IMR-90 (cell line): ENCODE measurements at regions not wholly inside any gene's neighbourhood (a gene's known extent, or its start where the extent isn't known, plus 50 kb on each side); places are given as distances from the start of the nearest gene placed in this dataset.

Source experiments
- CHD1 ChIP-seq: IDR thresholded peaks from 2 replicates; pipeline ENCODE4 v1.6.1; 2012; ENCODE audit warnings: low read depth, low read length, improper control_type of control experiment
- CTCF ChIP-seq: conservative IDR thresholded peaks from 2 replicates; pipeline ENCODE4 v1.5.1; 2012; ENCODE audit warnings: mild to moderate bottlenecking, low read depth, low read length, improper control_type of control experiment
- ELK1 ChIP-seq: fragments of 150-350 bp; IDR thresholded peaks from 2 replicates; pipeline ENCODE4 v1.6.1; 2016; ENCODE audit warnings: low read depth, mild to moderate bottlenecking, low read length, moderate library complexity, borderline replicate concordance
- MXI1 ChIP-seq: IDR thresholded peaks from 2 replicates; pipeline ENCODE4 v1.6.1; 2012; ENCODE audit warnings: low read depth, mild to moderate bottlenecking, low read length, moderate library complexity, borderline replicate concordance
- POLR2A ChIP-seq: IDR thresholded peaks from 2 replicates; pipeline ENCODE4 v1.6.1; 2012; ENCODE audit warnings: mild to moderate bottlenecking, low read depth, low read length
- USF2 ChIP-seq: fragments of 150-350 bp; IDR thresholded peaks from 2 replicates; pipeline ENCODE4 v1.6.1; 2017; ENCODE audit warnings: mild to moderate bottlenecking, antibody characterized with exemption, low read length, low read depth

GRCh38 chr6:105954148-105954547 lies 132.0 kb upstream of the PRDM1 start:
- TF ChIP-seq CTCF (no peak), ELK1 (no peak), POLR2A (no peak), MXI1 (no peak), CHD1 (no peak), USF2 (no peak)
